ENCODE measurements at regions not wholly inside any gene's neighbourhood (a gene's known extent, or its start where the extent isn't known, plus 50 kb on each side); places are given as distances from the start of the nearest gene placed in this dataset.
"Not testable (repeated sequence)": the region's sequence is repeated elsewhere in the genome, so short reads cannot be mapped to it uniquely, and the experiment has no call there.

GRCh38 chr2:21841341-21841740 lies 717.6 kb downstream of the TDRD15 start:
- ATAC-seq (peak; percentile 80), DNase-seq (ENCODE audit: low spot score) (no peak)
- TF ChIP-seq MYBL2 (CRISPR knock-in tag; IDR thresholded peaks at IDR 0.05) (no peak), AFF4 (CRISPR knock-in tag; IDR thresholded peaks at IDR 0.05; ENCODE audit: borderline replicate concordance) (no peak), OVOL2 (CRISPR knock-in tag; IDR thresholded peaks at IDR 0.05; ENCODE audit: borderline replicate concordance) (no peak), FOXJ3 (CRISPR knock-in tag; IDR thresholded peaks at IDR 0.05; ENCODE audit: borderline replicate concordance) (no peak), ZNF138 (CRISPR knock-in tag; conservative IDR thresholded peaks at IDR 0.05) (no peak), NR3C1 (CRISPR knock-in tag; conservative IDR thresholded peaks at IDR 0.05; ENCODE audit: low read depth) (no peak)
- peaks cover 10% of the 10 kb centered on the region; the same call in 1 of the 2 replicates for H3K9me3 Mint-ChIP-seq
- peak overlapping the region; percentile 87 for H3K27ac Mint-ChIP-seq
- H3K27me3 Mint-ChIP-seq (ENCODE audit: low read depth) = no peaks in the 10 kb centered on the region
- CTCF ChIA-PET = no interaction called here
- POLR2A ChIA-PET = no interaction called here
- H3K4me3 Mint-ChIP-seq = no peak overlapping the region
- peaks cover 24% of the 10 kb centered on the region for H3K4me1 Mint-ChIP-seq
- H3K36me3 Mint-ChIP-seq = no peaks in the 10 kb centered on the region

GRCh38 chr2:21850367-21850766 lies 726.6 kb downstream of the TDRD15 start:
- DNase-seq (ENCODE audit: low spot score); H3K4me1 Mint-ChIP-seq; H3K9me3 Mint-ChIP-seq; H3K27ac Mint-ChIP-seq; H3K27me3 Mint-ChIP-seq (ENCODE audit: low read depth); H3K36me3 Mint-ChIP-seq; CTCF ChIA-PET; ATAC-seq; POLR2A ChIA-PET; H3K4me3 Mint-ChIP-seq: not testable (repeated sequence)

- TF ChIP-seq PRRX2 (CRISPR knock-in tag; IDR thresholded peaks at IDR 0.05) = no peak
- no peak for TF ChIP-seq CREB1 (CRISPR knock-in tag; IDR thresholded peaks at IDR 0.05)
- TF ChIP-seq ZNF232 (CRISPR knock-in tag; IDR thresholded peaks at IDR 0.05) = no peak
- no peak for TF ChIP-seq ZNF532 (CRISPR knock-in tag; IDR thresholded peaks at IDR 0.05; ENCODE audit: borderline replicate concordance)
- no peak for TF ChIP-seq ZBTB43 (CRISPR knock-in tag; IDR thresholded peaks at IDR 0.05)
- no peak for TF ChIP-seq PREB (CRISPR knock-in tag; IDR thresholded peaks at IDR 0.05; ENCODE audit: borderline replicate concordance)
- TF ChIP-seq ZNF219 (CRISPR knock-in tag; IDR thresholded peaks at IDR 0.05; ENCODE audit: borderline replicate concordance) = no peak
- no peak for TF ChIP-seq USF2 (CRISPR knock-in tag; IDR thresholded peaks at IDR 0.05)
- TF ChIP-seq NR1H2 (CRISPR knock-in tag; IDR thresholded peaks at IDR 0.05) = no peak
- H3K4me3 Mint-ChIP-seq = no peak overlapping the region
- DNase-seq (ENCODE audit: low spot score) (no peak), ATAC-seq (no peak)
- no peak overlapping the region for H3K27ac Mint-ChIP-seq
- H3K27me3 Mint-ChIP-seq (ENCODE audit: low read depth) = no peaks in the 10 kb centered on the region; the same call in 1 of the 2 replicates
- peaks cover 10% of the 10 kb centered on the region; the same call in 1 of the 2 replicates for H3K9me3 Mint-ChIP-seq
- ChIA-PET CTCF (no interaction called here), POLR2A (no interaction called here)
- no peaks in the 10 kb centered on the region for H3K36me3 Mint-ChIP-seq
- peaks cover 24% of the 10 kb centered on the region for H3K4me1 Mint-ChIP-seq
Measured at GRCh38 chr2:21854938-21855337, 731.2 kb downstream of the TDRD15 start.

Data from WTC11 (cell line).